HK-2 (cell line): ENCODE measurements at regions not wholly inside any gene's neighbourhood (a gene's known extent, or its start where the extent isn't known, plus 50 kb on each side); places are given as distances from the start of the nearest gene placed in this dataset.
"Not testable (repeated sequence)": the region's sequence is repeated elsewhere in the genome, so short reads cannot be mapped to it uniquely, and the experiment has no call there.

Experiments
- DNase-seq: peaks from one replicate; pipeline ENCODE4 v3.0.0-alpha.2; 2018; ENCODE audit not compliant: unreplicated experiment

GRCh38 chr2:210730672-210731071 is 174.3 kb downstream of the CPS1 start:
- DNase-seq = no peak

- DNase-seq = not testable (repeated sequence)
These were observed 190.4 kb downstream of the CPS1 start for GRCh38 chr2:210746826-210747225.

- no peak for DNase-seq
These were observed 196.1 kb downstream of the CPS1 start for GRCh38 chr2:210752532-210752931.

GRCh38 chr2:210753386-210753785 is 197.0 kb downstream of the CPS1 start:
- DNase-seq = no peak

- DNase-seq = no peak
These were observed 200.5 kb downstream of the CPS1 start for GRCh38 chr2:210756855-210757254.

- DNase-seq = no peak
These were observed 206.5 kb downstream of the CPS1 start for GRCh38 chr2:210762604-210763588.

- no peak for DNase-seq
These were observed 212.0 kb downstream of the CPS1 start for GRCh38 chr2:210768329-210768910.

GRCh38 chr2:210776756-210777155 is 220.4 kb downstream of the CPS1 start:
- no peak for DNase-seq

- DNase-seq = no peak
These were observed 225.8 kb downstream of the CPS1 start for GRCh38 chr2:210782222-210782621.

- DNase-seq = not testable (repeated sequence)
These were observed 231.4 kb downstream of the CPS1 start for GRCh38 chr2:210787831-210788230.

- DNase-seq = no peak
These were observed 235.6 kb downstream of the CPS1 start for GRCh38 chr2:210792000-210792399.

- no peak for DNase-seq
These were observed 239.1 kb downstream of the CPS1 start for GRCh38 chr2:210795506-210795905.

- DNase-seq = no peak
These were observed 241.8 kb downstream of the CPS1 start for GRCh38 chr2:210798180-210798579.

GRCh38 chr2:210814251-210815025 is 258.0 kb downstream of the CPS1 start:
- no peak for DNase-seq

GRCh38 chr2:210816769-210817168 is 260.4 kb downstream of the CPS1 start:
- DNase-seq = no peak

GRCh38 chr2:210818473-210818872 is 262.1 kb downstream of the CPS1 start:
- DNase-seq = no peak

- no peak for DNase-seq
These were observed 277.0 kb downstream of the CPS1 start for GRCh38 chr2:210833403-210833802.

GRCh38 chr2:210839034-210839433 is 282.6 kb downstream of the CPS1 start:
- no peak for DNase-seq

GRCh38 chr2:210839450-210839849 is 283.1 kb downstream of the CPS1 start:
- DNase-seq = no peak

GRCh38 chr2:210842896-210843295 is 286.5 kb downstream of the CPS1 start:
- no peak for DNase-seq

GRCh38 chr2:210844016-210844415 is 287.6 kb downstream of the CPS1 start:
- no peak for DNase-seq

- no peak for DNase-seq
These were observed 302.9 kb downstream of the CPS1 start for GRCh38 chr2:210859314-210859713.
